ENCODE measurements at regions not wholly inside any gene's neighbourhood (a gene's known extent, or its start where the extent isn't known, plus 50 kb on each side); places are given as distances from the start of the nearest gene placed in this dataset.

DNA sequence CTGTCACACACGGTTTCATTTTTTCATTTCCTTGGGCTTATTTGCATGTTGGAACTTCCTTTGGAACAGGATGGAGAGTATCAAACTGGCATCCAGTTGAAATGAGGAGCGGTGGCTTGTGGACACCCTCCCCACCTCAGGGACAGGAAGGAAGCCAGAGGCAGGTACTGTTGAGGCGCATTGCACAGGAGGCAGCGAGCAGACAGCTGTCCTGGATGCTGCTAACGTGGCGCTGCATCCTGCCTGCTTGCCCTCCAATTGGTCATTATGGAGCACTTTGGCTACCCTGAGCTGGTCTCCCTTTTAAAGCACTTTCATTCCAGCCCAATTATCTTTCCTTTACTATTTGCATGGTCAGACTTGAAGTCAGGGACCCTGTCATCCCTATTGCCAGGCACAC lies 80.7 kb upstream of the ITGA4 start:
- H3K18ac ChIP-seq (ENCODE audit: low read depth, low read length): no peak overlapping the region
- H3K79me1 ChIP-seq (ENCODE audit: low read depth in 1 of 2, low read length in 2 of 2): no peaks in the 10 kb centered on the region
- intact Hi-C loops (cut with micrococcal nuclease): no loop called here
- in situ Hi-C loops (cut with MboI; ENCODE audit: low sequenced_read_pairs): no loop called here
- H3K4me1 ChIP-seq (ENCODE audit: control insufficient read depth, insufficient read depth, low read length): peaks cover 4% of the 10 kb centered on the region; the same call in 1 of the 2 replicates
- 92% methylated on average over 2 of the region's 6 CpGs; no CpG with 5 or more reads in 1 of the 2 experiments for WGBS, 2 experiments (ENCODE audit: extremely low coverage in 2 of 2, insufficient read length in 1 of 2)
- no peaks in the 10 kb centered on the region for H3K36me3 ChIP-seq (ENCODE audit: control insufficient read depth, insufficient read depth, low read length)
- H4K5ac ChIP-seq (ENCODE audit: low read depth, low read length): no peak overlapping the region
- no TSS peak for BruUV-seq (replicated peaks)
- no peak overlapping the region for H2AK9ac ChIP-seq (replicated peaks; ENCODE audit: low read depth, low read length, poor library complexity)
- no peak overlapping the region for H4K91ac ChIP-seq (ENCODE audit: insufficient read depth, low read depth, low read length)
- no peak overlapping the region for H3K9ac ChIP-seq (ENCODE audit: low read depth, low read length)
- H3K56ac ChIP-seq (ENCODE audit: extremely low read depth, insufficient read depth, low read length): no peak overlapping the region
- dilution Hi-C loops (cut with HindIII; ENCODE audit: low sequenced_read_pairs, unreplicated experiment): no loop called here
- H2BK5ac ChIP-seq (ENCODE audit: low read depth, low read length, poor library complexity, severe bottlenecking): no peak overlapping the region
- no peak overlapping the region for H3K23ac ChIP-seq (ENCODE audit: low read depth, low read length)
- ATAC-seq (ENCODE audit: low read depth) (no peak), DNase-seq (no peak)
- H4K20me1 ChIP-seq (ENCODE audit: insufficient read depth, low read length): no peaks in the 10 kb centered on the region
- peaks cover 4% of the 10 kb centered on the region; the same call in 1 of the 2 replicates for H3K27me3 ChIP-seq (ENCODE audit: control insufficient read depth, insufficient read depth, low read length)
- H3K27ac ChIP-seq (ENCODE audit: insufficient read depth, low read length): no peak overlapping the region
- no peaks in the 10 kb centered on the region for H3K9me3 ChIP-seq (ENCODE audit: control insufficient read depth, insufficient read depth, low read length)
- H2AFZ ChIP-seq (replicated peaks; ENCODE audit: low read length, poor library complexity): no peak overlapping the region
- H2BK20ac ChIP-seq (ENCODE audit: low read depth, low read length): no peak overlapping the region
- TF ChIP-seq RCOR1 (IDR thresholded peaks at IDR 0.05; ENCODE audit: insufficient replicate concordance, low read length): no peak
- no peak for TF ChIP-seq MAFK (IDR thresholded peaks at IDR 0.05; ENCODE audit: low read depth, low read length)
- TF ChIP-seq POLR2A (IDR thresholded peaks at IDR 0.05; ENCODE audit: low read depth, low read length): no peak
- TF ChIP-seq NFE2L2 (IDR thresholded peaks at IDR 0.05; ENCODE audit: low read depth, low read length): no peak
- TF ChIP-seq ELK1 (IDR thresholded peaks at IDR 0.05; ENCODE audit: borderline replicate concordance, low read depth, low read length): no peak
- TF ChIP-seq USF2 (IDR thresholded peaks at IDR 0.05; ENCODE audit: low read depth, low read length): no peak
- no peak for TF ChIP-seq MAZ (IDR thresholded peaks at IDR 0.05; ENCODE audit: borderline replicate concordance, low read depth, low read length)
- TF ChIP-seq CHD1 (IDR thresholded peaks at IDR 0.05; ENCODE audit: low read depth, low read length): no peak
- TF ChIP-seq, protein P1, sequence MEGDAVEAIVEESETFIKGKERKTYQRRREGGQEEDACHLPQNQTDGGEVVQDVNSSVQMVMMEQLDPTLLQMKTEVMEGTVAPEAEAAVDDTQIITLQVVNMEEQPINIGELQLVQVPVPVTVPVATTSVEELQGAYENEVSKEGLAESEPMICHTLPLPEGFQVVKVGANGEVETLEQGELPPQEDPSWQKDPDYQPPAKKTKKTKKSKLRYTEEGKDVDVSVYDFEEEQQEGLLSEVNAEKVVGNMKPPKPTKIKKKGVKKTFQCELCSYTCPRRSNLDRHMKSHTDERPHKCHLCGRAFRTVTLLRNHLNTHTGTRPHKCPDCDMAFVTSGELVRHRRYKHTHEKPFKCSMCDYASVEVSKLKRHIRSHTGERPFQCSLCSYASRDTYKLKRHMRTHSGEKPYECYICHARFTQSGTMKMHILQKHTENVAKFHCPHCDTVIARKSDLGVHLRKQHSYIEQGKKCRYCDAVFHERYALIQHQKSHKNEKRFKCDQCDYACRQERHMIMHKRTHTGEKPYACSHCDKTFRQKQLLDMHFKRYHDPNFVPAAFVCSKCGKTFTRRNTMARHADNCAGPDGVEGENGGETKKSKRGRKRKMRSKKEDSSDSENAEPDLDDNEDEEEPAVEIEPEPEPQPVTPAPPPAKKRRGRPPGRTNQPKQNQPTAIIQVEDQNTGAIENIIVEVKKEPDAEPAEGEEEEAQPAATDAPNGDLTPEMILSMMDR (conservative IDR thresholded peaks at IDR 0.05; ENCODE audit: low read depth, low read length): no peak
- no peak for TF ChIP-seq BHLHE40 (IDR thresholded peaks at IDR 0.05; ENCODE audit: low read depth, low read length)
- no peak for TF ChIP-seq RAD21 (IDR thresholded peaks at IDR 0.05; ENCODE audit: low read length)
- no peak for TF ChIP-seq CEBPB (IDR thresholded peaks at IDR 0.05; ENCODE audit: low read depth, low read length)
- no peak for TF ChIP-seq SMC3 (IDR thresholded peaks at IDR 0.05; ENCODE audit: low read depth, low read length)
- H3K4me3 ChIP-seq (ENCODE audit: insufficient read depth, low read depth, low read length): no peak overlapping the region
- ChIA-PET POLR2A (ENCODE audit: unreplicated experiment) (no interaction called here), CTCF (interaction anchor here (0.6 kb wide), 1 partner anchor 43 kb away, joined by 3 read pairs; no protein-coding TSS in a partner anchor)
- H4K8ac ChIP-seq (ENCODE audit: low read depth in 2 of 2, low read length in 2 of 2): no peak overlapping the region
- H3K4me2 ChIP-seq (ENCODE audit: low read depth, low read length): no peak overlapping the region
- no peak overlapping the region for H3K14ac ChIP-seq (replicated peaks; ENCODE audit: low read depth, low read length)
- no peak overlapping the region for H3K4ac ChIP-seq (ENCODE audit: low read depth, low read length)
- no peak overlapping the region for H2BK15ac ChIP-seq (ENCODE audit: low read depth, low read length)
- H2BK120ac ChIP-seq (ENCODE audit: low read depth, low read length): no peak overlapping the region
- H2AK5ac ChIP-seq (ENCODE audit: low read depth, low read length): no peak overlapping the region
- H3K9me1 ChIP-seq (ENCODE audit: insufficient read depth, low read length): no peaks in the 10 kb centered on the region
